ENCODE measurements at regions not wholly inside any gene's neighbourhood (a gene's known extent, or its start where the extent isn't known, plus 50 kb on each side); places are given as distances from the start of the nearest gene placed in this dataset.

DNA sequence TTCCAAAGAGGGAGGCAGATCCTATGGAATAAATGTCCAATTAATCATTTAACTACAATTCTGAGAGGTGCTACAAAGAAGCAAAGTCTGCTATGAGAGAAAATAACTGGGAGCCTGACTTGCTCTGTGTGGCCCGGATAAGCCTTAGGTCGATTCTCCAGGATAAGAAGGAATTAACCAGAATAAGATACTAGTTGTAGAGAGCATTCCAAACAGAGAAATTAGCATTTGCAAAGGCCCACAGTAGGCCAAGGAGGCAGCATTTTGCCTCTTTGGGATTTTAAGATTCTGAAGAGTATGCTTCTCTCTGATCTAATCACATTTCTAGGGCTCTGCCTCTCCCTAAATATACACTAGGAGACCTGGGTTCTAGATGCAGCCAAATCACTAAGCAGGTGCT lies 113.7 kb downstream of the SNX19 start:
- Mint-ChIP-seq H3K27me3 (peaks cover 0 to 12% (median 6%) of the 10 kb centered on the region in 5 donors), H3K4me3 (no peak overlapping the region), H3K4me1 (no peaks in the 10 kb centered on the region), H3K9me3 (peaks cover 0 to 7% (median 0%) of the 10 kb centered on the region in 9 donors), H3K36me3 (no peaks in the 10 kb centered on the region), H3K27ac (no peak overlapping the region)
- POLR2A ChIA-PET, result no interaction called here
- no peak for DNase-seq
- ATAC-seq, result no peak

DNA sequence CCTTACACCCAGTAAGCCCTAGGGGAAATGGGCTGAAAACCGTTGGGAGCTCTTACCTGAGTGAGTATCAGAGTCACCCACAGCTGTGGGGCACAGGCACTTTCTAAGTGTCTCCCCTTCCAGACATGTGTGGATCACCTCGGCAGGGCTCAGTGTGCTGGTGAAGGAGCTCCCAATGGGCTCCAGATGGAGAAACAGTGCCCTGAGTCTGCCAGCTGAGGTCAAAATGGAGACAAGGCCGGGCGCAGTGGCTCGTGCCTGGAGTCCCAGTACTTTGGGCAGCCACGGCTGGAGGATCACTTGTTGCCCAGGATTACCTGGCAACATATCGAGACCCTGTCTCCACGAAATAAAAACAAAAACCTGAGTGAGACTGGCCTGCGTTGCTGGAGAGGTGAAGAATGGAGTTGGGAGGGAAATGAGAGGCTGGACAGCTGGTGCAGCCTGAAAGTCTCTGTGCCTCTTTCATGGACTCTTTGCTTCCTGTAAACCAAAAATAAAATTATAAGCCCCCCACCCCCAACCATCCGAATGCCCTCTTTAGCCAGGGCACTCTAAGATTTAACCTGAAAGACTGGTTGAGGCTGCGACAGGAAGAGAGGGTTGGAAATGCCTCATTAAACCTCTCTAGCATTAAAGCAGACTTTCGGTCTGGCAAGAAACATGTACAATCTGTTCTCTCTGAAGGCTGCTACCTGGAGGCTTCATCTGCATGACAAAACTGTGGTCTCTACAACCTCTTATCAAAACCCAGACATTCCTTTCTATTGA lies 111.8 kb downstream of the SNX19 start:
- H3K4me3 Mint-ChIP-seq, result no peak overlapping the region
- no peak overlapping the region for H3K27ac Mint-ChIP-seq

DNA sequence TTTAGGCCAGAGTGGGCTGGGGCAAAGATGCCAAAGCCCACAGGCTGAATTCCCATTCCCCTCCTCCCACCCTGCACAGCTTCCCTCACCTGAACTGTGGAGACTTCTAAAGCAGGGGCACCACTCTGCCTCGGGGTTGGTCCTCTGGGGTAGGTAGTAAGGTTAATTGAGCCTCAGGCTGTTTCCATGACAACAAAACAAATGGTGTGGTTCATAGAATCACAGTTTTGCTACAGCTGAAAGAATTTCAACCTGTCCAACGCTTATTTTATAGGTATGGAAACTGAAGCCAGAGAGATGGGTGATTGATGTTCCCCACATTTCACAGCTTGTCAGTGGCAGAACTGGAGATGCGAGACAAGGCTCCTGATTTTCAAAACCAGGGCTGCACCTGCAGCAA lies 109.5 kb downstream of the SNX19 start:
- Mint-ChIP-seq H3K4me3 (no peak overlapping the region), H3K9me3 (no peaks in the 10 kb centered on the region), H3K27ac (no peak overlapping the region), H3K4me1 (no peaks in the 10 kb centered on the region), H3K36me3 (no peaks in the 10 kb centered on the region), H3K27me3 (peaks cover 3 to 30% (median 12%) of the 10 kb centered on the region in 5 donors)
- ATAC-seq, result no peak
- DNase-seq, result no peak
- POLR2A ChIA-PET, result no interaction called here

More for the DNA sequence above, 111.8 kb downstream of the SNX19 start:
- POLR2A ChIA-PET, result no interaction called here
- Mint-ChIP-seq H3K27me3 (peaks cover 0 to 12% (median 4%) of the 10 kb centered on the region in 5 donors), H3K9me3 (peaks cover 0 to 2% (median 0%) of the 10 kb centered on the region in 9 donors), H3K4me1 (no peaks in the 10 kb centered on the region), H3K36me3 (no peaks in the 10 kb centered on the region)
- DNase-seq (no peak), ATAC-seq (no peak)

DNA sequence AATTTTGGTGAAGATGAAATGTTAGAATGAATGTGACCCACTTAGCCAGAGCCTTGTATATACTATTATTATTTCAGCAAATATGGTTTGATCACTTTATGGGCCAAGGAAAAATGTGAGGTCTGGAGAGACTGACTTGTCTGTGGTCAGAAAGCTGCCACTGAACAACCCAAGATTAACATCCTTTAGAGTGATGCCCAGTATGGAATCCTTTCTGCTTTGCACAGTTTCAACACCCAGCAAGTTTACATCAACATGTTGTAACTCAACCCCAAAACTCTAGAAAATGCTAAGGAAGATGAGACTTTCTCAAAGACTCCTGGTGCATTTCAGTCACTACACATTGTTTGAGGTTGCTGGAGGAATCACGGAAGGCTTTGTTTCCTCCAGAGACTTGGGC lies 107.7 kb downstream of the SNX19 start:
- H3K27me3 Mint-ChIP-seq, result peaks cover 3 to 31% (median 19%) of the 10 kb centered on the region in 5 donors
- POLR2A ChIA-PET, result no interaction called here
- ATAC-seq, result no peak
- H3K4me1 Mint-ChIP-seq, result no peaks in the 10 kb centered on the region
- H3K27ac Mint-ChIP-seq, result no peak overlapping the region
- H3K36me3 Mint-ChIP-seq, result no peaks in the 10 kb centered on the region
- DNase-seq, result no peak
- no peak overlapping the region for H3K4me3 Mint-ChIP-seq
- no peaks in the 10 kb centered on the region for H3K9me3 Mint-ChIP-seq

DNA sequence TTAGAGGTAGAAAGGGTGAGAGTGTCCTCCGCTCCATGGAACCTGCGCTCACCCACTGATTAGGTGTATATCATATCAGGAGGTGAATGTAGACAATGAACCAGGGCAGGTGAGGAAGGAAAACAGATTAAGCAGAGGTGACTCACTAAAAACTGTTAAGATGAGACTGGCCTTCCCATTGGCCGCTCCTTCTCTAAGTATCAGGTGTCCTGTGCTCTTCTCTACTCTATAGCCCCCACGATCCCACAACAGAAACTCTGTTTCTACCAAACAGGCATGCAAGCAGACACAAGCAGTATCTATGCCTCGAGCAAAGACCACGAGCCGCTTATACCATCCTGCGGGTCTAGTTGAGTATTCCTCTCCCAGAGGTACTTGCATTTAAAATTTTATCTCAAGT lies 103.1 kb downstream of the SNX19 start:
- POLR2A ChIA-PET, result no interaction called here
- H3K27ac Mint-ChIP-seq, result no peak overlapping the region
- H3K4me3 Mint-ChIP-seq, result no peak overlapping the region
- ATAC-seq (no peak), DNase-seq (no peak)
- H3K4me1 Mint-ChIP-seq, result peaks cover 0 to 1% (median 0%) of the 10 kb centered on the region in 4 donors
- no peaks in the 10 kb centered on the region for H3K36me3 Mint-ChIP-seq
- peaks cover 14 to 41% (median 32%) of the 10 kb centered on the region in 5 donors for H3K27me3 Mint-ChIP-seq
- H3K9me3 Mint-ChIP-seq, result no peaks in the 10 kb centered on the region

DNA sequence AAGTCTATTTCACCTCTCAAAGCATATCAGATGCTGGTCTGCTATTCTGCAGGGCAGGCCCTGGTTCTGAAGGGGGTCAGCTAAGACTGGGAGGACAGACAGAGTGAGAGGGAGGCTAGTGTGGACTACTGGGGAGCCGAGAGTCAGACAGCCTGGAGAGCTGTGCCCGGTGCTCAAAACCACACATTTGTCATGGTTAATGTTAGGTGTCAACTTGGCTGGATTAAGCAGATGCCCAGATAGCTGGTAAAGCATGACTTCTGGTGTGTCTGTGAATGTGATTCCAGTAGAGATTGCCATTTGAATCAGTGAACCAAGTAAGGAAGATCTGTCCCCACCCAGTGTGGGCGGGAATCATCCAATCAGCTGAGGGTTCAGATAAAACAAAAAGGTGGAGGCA lies 102.6 kb downstream of the SNX19 start:
- no peaks in the 10 kb centered on the region for H3K36me3 Mint-ChIP-seq
- ATAC-seq, result no peak
- H3K27ac Mint-ChIP-seq, result no peak overlapping the region
- no peaks in the 10 kb centered on the region for H3K9me3 Mint-ChIP-seq
- POLR2A ChIA-PET, result no interaction called here
- H3K27me3 Mint-ChIP-seq, result peaks cover 14 to 41% (median 32%) of the 10 kb centered on the region in 5 donors
- no peak for DNase-seq
- H3K4me3 Mint-ChIP-seq, result no peak overlapping the region
- H3K4me1 Mint-ChIP-seq, result peaks cover 0 to 1% (median 0%) of the 10 kb centered on the region in 4 donors

DNA sequence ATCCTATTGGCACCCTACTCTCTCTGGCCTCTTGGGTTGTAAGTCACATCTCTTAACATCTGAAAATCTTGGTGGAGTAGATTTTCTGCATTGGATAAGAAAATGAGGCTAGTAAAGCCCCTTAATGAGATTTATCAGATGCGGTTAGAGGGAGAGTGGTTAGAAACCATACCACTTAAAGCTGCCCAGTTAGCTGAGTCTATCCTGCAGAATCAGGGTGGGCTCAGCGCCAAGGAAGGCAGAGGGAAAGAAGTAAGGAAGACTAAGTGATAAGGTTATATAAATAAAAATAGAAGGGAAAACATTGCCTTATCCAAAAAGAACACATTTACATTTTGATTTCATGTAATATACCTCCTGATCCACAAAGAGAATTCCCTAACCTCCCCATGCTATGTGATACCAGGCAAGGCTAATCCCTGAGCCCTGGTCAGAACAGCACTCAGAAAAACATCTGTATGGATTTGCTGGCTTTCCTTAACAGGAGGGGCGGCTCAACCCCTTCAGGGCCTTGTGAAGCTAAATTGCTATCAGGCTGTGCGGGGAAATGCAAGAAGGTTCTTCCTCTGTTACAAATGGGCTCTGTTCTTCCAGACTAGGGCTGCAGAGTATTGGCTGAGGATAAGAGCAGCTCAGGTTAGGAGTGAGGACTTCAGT lies 101.7 kb downstream of the SNX19 start:
- no peak overlapping the region for H3K4me3 Mint-ChIP-seq
- H3K9me3 Mint-ChIP-seq, result no peaks in the 10 kb centered on the region
- peaks cover 14 to 41% (median 32%) of the 10 kb centered on the region in 5 donors for H3K27me3 Mint-ChIP-seq
- POLR2A ChIA-PET, result no interaction called here
- H3K4me1 Mint-ChIP-seq, result peaks cover 0 to 1% (median 0%) of the 10 kb centered on the region in 4 donors
- no peak overlapping the region for H3K27ac Mint-ChIP-seq
- no peaks in the 10 kb centered on the region for H3K36me3 Mint-ChIP-seq
- no peak for ATAC-seq
- no peak for DNase-seq

DNA sequence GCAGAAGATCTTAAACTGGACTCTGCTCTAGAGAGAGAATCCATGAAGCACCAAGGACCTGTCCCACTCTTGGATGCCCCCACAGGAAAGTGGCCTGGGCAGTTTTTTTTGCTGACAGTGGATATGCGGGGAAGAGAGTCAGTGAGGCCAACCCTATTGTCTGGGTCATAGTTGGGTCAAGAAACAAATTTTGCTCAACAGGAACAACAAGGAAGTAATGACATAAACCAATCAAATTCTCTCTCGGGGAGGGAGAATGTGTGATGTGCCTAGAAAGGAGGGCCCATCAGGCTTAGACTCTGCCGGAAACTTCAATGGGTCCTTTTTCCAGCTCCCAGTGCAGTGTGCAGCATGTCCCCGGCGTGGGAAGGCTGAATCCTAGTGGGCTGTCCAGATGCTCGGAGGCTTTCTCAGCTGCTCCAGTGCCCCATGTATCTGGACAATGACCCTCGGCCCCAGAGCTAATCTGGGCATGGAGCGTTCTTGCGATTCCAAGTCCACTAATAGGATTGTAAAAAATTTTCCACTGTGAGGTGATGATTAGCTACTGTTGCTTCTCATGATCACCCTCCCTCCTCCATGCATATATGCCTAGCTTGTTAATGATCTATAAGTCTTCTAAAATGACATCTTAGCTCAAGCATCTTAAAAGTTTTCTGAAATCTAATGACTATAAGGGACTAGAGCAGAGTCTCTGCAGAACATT lies 101.0 kb downstream of the SNX19 start:
- POLR2A ChIA-PET, result no interaction called here
- Mint-ChIP-seq H3K36me3 (no peaks in the 10 kb centered on the region), H3K27me3 (peaks cover 12 to 35% (median 31%) of the 10 kb centered on the region in 5 donors)

DNA sequence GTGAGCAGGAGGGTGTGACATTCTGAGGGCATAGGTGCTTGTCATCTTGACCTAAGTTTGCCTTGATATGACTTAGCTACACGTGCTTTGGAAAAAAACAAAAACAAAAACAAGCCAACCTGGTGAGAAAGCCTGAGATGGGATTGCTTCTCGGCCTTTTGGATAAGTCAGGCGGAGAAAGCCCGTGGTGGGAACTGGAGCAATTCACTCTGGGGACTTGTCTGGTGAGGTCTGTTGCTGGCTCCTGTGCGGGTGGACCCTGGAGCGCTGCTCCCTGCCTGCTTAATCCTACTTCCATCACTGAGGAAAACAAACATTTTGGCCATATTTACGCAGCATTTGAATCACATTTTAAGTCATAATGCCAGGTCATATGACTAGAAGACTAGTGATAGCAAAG lies 100.3 kb downstream of the SNX19 start:
- Mint-ChIP-seq H3K4me1 (peaks cover 0 to 3% (median 0%) of the 10 kb centered on the region in 4 donors), H3K4me3 (no peak overlapping the region), H3K27me3 (peaks cover 12 to 30% (median 27%) of the 10 kb centered on the region in 5 donors), H3K9me3 (no peaks in the 10 kb centered on the region), H3K27ac (no peak overlapping the region), H3K36me3 (no peaks in the 10 kb centered on the region)
- no peak for ATAC-seq
- POLR2A ChIA-PET, result no interaction called here
- no peak for DNase-seq

More for the DNA sequence above, 101.0 kb downstream of the SNX19 start:
- Mint-ChIP-seq H3K4me3 (no peak overlapping the region), H3K9me3 (no peaks in the 10 kb centered on the region), H3K4me1 (peaks cover 0 to 1% (median 0%) of the 10 kb centered on the region in 4 donors), H3K27ac (no peak overlapping the region)
- ATAC-seq (no peak), DNase-seq (no peak)

DNA sequence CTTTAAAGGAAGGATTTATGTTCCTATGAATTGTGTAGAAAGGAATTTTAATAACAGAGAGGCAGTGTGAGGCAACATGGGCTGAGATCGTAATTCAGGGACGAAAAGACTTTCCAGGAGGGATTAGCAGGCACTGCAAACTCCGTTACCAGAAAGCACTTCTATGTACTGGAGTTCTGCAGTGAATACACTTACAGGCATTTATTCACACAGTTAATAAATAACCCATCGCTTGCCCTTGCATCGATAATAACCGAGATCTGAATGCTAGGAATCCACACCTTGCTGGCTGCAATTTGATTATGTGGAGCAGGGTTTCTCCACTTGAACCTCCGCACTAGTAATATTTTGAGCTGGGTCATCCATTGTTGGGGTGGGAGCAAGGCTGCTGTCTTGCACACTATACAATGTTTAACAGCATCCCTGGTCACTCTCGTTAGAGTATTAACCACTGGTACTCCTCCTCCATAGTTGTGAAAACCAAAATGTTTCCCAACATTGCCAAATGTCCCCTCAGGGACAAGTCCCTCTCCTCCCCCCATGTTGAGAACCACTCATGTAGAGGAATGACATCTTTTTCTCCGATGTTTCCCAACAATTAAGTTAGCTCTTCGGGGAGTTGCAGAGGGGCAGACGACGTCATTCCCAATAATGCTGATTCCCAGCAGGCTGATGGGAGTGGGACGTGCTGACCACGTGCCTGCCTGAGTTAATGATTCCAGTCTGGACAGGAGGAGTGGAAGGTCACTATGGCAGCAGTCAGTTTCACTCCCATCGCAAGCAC lies 99.5 kb downstream of the SNX19 start:
- no peak for ATAC-seq
- peaks cover 10 to 27% (median 23%) of the 10 kb centered on the region in 5 donors for H3K27me3 Mint-ChIP-seq
- no peaks in the 10 kb centered on the region for H3K9me3 Mint-ChIP-seq

DNA sequence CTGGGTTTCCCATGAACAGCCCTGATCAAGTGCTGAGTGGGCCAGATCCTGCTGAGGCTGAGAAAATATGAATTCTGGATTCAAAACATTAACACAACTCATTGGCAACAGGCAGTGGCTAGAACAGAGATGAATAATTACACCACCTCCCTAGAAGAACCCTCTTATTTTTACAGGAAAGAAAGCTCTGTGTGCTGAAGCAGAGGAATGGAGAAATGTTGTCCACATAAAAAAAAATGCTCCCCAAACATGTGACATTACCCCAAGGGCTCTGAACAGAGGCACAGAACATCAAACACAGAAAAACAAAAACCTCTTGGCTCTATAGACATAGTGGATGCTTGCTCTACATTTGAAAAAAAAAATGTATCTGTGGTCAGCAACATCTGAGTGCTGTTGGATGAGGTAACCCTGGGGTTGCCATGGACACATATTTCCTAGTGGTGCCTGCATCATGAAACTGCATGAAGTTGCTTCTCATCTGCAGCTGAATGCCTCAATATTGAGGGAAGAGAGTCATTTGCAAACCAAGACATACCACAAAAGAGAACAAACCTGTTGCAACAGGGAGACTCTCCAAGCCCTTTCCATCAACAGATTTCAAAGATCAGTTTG lies 98.8 kb downstream of the SNX19 start:
- Mint-ChIP-seq H3K9me3 (no peaks in the 10 kb centered on the region), H3K36me3 (no peaks in the 10 kb centered on the region), H3K27me3 (peaks cover 8 to 23% (median 18%) of the 10 kb centered on the region in 5 donors), H3K4me1 (peaks cover 0 to 3% (median 0%) of the 10 kb centered on the region in 4 donors), H3K4me3 (no peak overlapping the region), H3K27ac (no peak overlapping the region)
- ATAC-seq (no peak), DNase-seq (no peak)
- POLR2A ChIA-PET, result no interaction called here

More for the DNA sequence above, 99.5 kb downstream of the SNX19 start:
- Mint-ChIP-seq H3K36me3 (no peaks in the 10 kb centered on the region), H3K27ac (no peak overlapping the region), H3K4me3 (no peak overlapping the region), H3K4me1 (peaks cover 0 to 3% (median 0%) of the 10 kb centered on the region in 4 donors)
- POLR2A ChIA-PET, result no interaction called here
- DNase-seq, result no peak

DNA sequence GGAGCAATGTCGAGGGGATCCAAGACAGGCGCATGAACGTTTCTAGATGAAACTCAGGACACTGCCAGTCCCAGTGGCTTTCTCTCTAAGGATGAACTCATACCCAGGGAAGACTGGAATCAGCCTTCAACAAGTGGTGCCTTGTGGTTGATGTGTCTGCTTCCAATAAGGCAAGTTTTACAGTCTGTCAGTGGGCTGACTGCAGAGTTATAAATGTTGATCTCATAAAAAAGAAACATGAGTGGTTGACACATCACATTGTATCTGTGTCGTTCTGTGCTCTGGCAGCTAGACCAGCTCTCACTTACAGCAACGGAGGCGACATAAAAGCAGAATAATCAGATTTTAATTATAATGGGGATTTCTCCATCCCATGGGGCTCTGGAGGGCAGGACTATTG lies 96.7 kb downstream of the SNX19 start:
- H3K27ac Mint-ChIP-seq, result no peak overlapping the region
- H3K4me3 Mint-ChIP-seq, result no peak overlapping the region
- no peaks in the 10 kb centered on the region for H3K9me3 Mint-ChIP-seq
- peaks cover 8 to 20% (median 16%) of the 10 kb centered on the region in 5 donors for H3K27me3 Mint-ChIP-seq
- peaks cover 0 to 3% (median 0%) of the 10 kb centered on the region in 4 donors for H3K4me1 Mint-ChIP-seq
- no peaks in the 10 kb centered on the region for H3K36me3 Mint-ChIP-seq
- POLR2A ChIA-PET, result interaction anchor here (0.6 kb wide), 1 partner anchor 14 kb away, joined by 3 read pairs; no protein-coding TSS in a partner anchor
- no peak for ATAC-seq
- DNase-seq, result no peak
